ENCODE measurements at regions not wholly inside any gene's neighbourhood (a gene's known extent, or its start where the extent isn't known, plus 50 kb on each side); places are given as distances from the start of the nearest gene placed in this dataset.
"Not testable (repeated sequence)": the region's sequence is repeated elsewhere in the genome, so short reads cannot be mapped to it uniquely, and the experiment has no call there.

- Histone ChIP-seq H3K27me3 (ENCODE audit: insufficient read depth, low read length, poor library complexity, severe bottlenecking) (no peaks in the 10 kb centered on the region), H3K36me3 (ENCODE audit: insufficient read depth, low read length) (no peaks in the 10 kb centered on the region), H3K4me1 (ENCODE audit: insufficient read depth, low read length, poor library complexity, severe bottlenecking) (peaks cover 6% of the 10 kb centered on the region), H2AFZ (ENCODE audit: low read length) (no peak overlapping the region), H4K20me1 (ENCODE audit: insufficient read depth, low read length, poor library complexity, severe bottlenecking) (no peaks in the 10 kb centered on the region), H3K9me3 (ENCODE audit: insufficient read depth, low read depth, low read length) (no peaks in the 10 kb centered on the region), H3K79me2 (ENCODE audit: insufficient read depth, low read length) (no peaks in the 10 kb centered on the region), H3K4me2 (ENCODE audit: low read depth, low read length, poor library complexity, severe bottlenecking) (no peak overlapping the region), H3K9ac (ENCODE audit: low read depth, low read length, poor library complexity, severe bottlenecking) (no peak overlapping the region), H3F3A (ENCODE audit: low read depth) (no peaks in the 10 kb centered on the region), H3K4me3 (ENCODE audit: low read length, poor library complexity, severe bottlenecking) (no peak overlapping the region), H3K9me2 (replicated peaks; ENCODE audit: low read depth, low read length) (no peaks in the 10 kb centered on the region)
- TF ChIP-seq CTCF (conservative IDR thresholded peaks at IDR 0.05; ENCODE audit: low read length) (no peak), EZH2phosphoT487 (IDR thresholded peaks at IDR 0.05; ENCODE audit: borderline replicate concordance) (no peak)
Observed at GRCh38 chr1:41976671-41977070, 57.9 kb upstream of the HIVEP3 start.

GRCh38 chr1:41975850-41976569 is 57.3 kb upstream of the HIVEP3 start:
- no peaks in the 10 kb centered on the region for H3K27me3 ChIP-seq (ENCODE audit: insufficient read depth, low read length, poor library complexity, severe bottlenecking)
- H2AFZ ChIP-seq (ENCODE audit: low read length): no peak overlapping the region
- no peaks in the 10 kb centered on the region for H3F3A ChIP-seq (ENCODE audit: low read depth)
- H3K79me2 ChIP-seq (ENCODE audit: insufficient read depth, low read length): no peaks in the 10 kb centered on the region
- H3K4me2 ChIP-seq (ENCODE audit: low read depth, low read length, poor library complexity, severe bottlenecking): no peak overlapping the region
- no peak for TF ChIP-seq EZH2phosphoT487 (IDR thresholded peaks at IDR 0.05; ENCODE audit: borderline replicate concordance)
- TF ChIP-seq CTCF (conservative IDR thresholded peaks at IDR 0.05; ENCODE audit: low read length): no peak
- no peaks in the 10 kb centered on the region for H3K9me2 ChIP-seq (replicated peaks; ENCODE audit: low read depth, low read length)
- no peaks in the 10 kb centered on the region for H3K36me3 ChIP-seq (ENCODE audit: insufficient read depth, low read length)
- H4K20me1 ChIP-seq (ENCODE audit: insufficient read depth, low read length, poor library complexity, severe bottlenecking): no peaks in the 10 kb centered on the region
- no peaks in the 10 kb centered on the region for H3K4me1 ChIP-seq (ENCODE audit: insufficient read depth, low read length, poor library complexity, severe bottlenecking)
- H3K9me3 ChIP-seq (ENCODE audit: insufficient read depth, low read depth, low read length): no peaks in the 10 kb centered on the region
- H3K9ac ChIP-seq (ENCODE audit: low read depth, low read length, poor library complexity, severe bottlenecking): no peak overlapping the region
- no peak overlapping the region for H3K4me3 ChIP-seq (ENCODE audit: low read length, poor library complexity, severe bottlenecking)

GRCh38 chr1:41975121-41975520 is 56.4 kb upstream of the HIVEP3 start:
- H3K4me2 ChIP-seq (ENCODE audit: low read depth, low read length, poor library complexity, severe bottlenecking): no peak overlapping the region
- no peaks in the 10 kb centered on the region for H3K36me3 ChIP-seq (ENCODE audit: insufficient read depth, low read length)
- H3K4me3 ChIP-seq (ENCODE audit: low read length, poor library complexity, severe bottlenecking): no peak overlapping the region
- H3K9ac ChIP-seq (ENCODE audit: low read depth, low read length, poor library complexity, severe bottlenecking): no peak overlapping the region
- no peaks in the 10 kb centered on the region for H3K4me1 ChIP-seq (ENCODE audit: insufficient read depth, low read length, poor library complexity, severe bottlenecking)
- no peaks in the 10 kb centered on the region for H3K9me3 ChIP-seq (ENCODE audit: insufficient read depth, low read depth, low read length)
- H2AFZ ChIP-seq (ENCODE audit: low read length): no peak overlapping the region
- H3K79me2 ChIP-seq (ENCODE audit: insufficient read depth, low read length): no peaks in the 10 kb centered on the region
- TF ChIP-seq CTCF (conservative IDR thresholded peaks at IDR 0.05; ENCODE audit: low read length) (no peak), EZH2phosphoT487 (IDR thresholded peaks at IDR 0.05; ENCODE audit: borderline replicate concordance) (no peak)
- no peaks in the 10 kb centered on the region for H4K20me1 ChIP-seq (ENCODE audit: insufficient read depth, low read length, poor library complexity, severe bottlenecking)
- no peaks in the 10 kb centered on the region for H3F3A ChIP-seq (ENCODE audit: low read depth)
- no peaks in the 10 kb centered on the region for H3K9me2 ChIP-seq (replicated peaks; ENCODE audit: low read depth, low read length)
- H3K27me3 ChIP-seq (ENCODE audit: insufficient read depth, low read length, poor library complexity, severe bottlenecking): no peaks in the 10 kb centered on the region

- not testable (repeated sequence) for H3K9ac ChIP-seq (ENCODE audit: low read depth, low read length, poor library complexity, severe bottlenecking); H3K9me2 ChIP-seq (replicated peaks; ENCODE audit: low read depth, low read length); H3K36me3 ChIP-seq (ENCODE audit: insufficient read depth, low read length); H2AFZ ChIP-seq (ENCODE audit: low read length); H3K4me3 ChIP-seq (ENCODE audit: low read length, poor library complexity, severe bottlenecking); H3K4me2 ChIP-seq (ENCODE audit: low read depth, low read length, poor library complexity, severe bottlenecking); H3K79me2 ChIP-seq (ENCODE audit: insufficient read depth, low read length); H3F3A ChIP-seq (ENCODE audit: low read depth); H3K9me3 ChIP-seq (ENCODE audit: insufficient read depth, low read depth, low read length); H3K4me1 ChIP-seq (ENCODE audit: insufficient read depth, low read length, poor library complexity, severe bottlenecking); H3K27me3 ChIP-seq (ENCODE audit: insufficient read depth, low read length, poor library complexity, severe bottlenecking); H4K20me1 ChIP-seq (ENCODE audit: insufficient read depth, low read length, poor library complexity, severe bottlenecking)
Observed at GRCh38 chr1:41968557-41968956, 49.8 kb upstream of the HIVEP3 start.

Measured in Loucy (cell line).